GM21423 (cell line): ENCODE measurements at regions not wholly inside any gene's neighbourhood (a gene's known extent, or its start where the extent isn't known, plus 50 kb on each side); places are given as distances from the start of the nearest gene placed in this dataset.
"Not testable (repeated sequence)": the region's sequence is repeated elsewhere in the genome, so short reads cannot be mapped to it uniquely, and the experiment has no call there.

Experiments
- ATAC-seq: cut with Tn5 transposase; IDR thresholded peaks from one replicate; pipeline ENCODE4 v1.9.1; 2021; ENCODE audit warnings: mild to moderate bottlenecking, moderate library complexity; ENCODE audit not compliant: unreplicated experiment

DNA sequence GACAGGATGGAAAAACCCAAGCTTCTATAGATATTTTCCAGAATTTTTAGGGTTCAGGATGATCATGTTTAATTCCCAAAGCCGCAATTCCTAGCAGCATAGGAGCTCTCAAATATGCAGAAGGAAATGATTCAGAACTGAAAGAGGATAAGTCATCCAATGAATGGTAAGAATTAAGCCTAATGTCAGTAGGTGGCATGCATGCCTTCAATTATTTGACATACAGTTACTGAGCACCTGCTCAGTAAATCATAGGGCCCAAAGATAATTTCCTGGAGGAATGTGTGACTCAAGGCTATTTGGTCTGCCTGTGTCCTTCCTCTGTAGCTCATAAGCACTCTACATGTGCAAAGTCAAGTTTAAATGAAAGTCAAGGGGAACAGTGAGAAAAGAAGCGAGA is 116.8 kb upstream of the SLC38A4 start:
- no peak for ATAC-seq

DNA sequence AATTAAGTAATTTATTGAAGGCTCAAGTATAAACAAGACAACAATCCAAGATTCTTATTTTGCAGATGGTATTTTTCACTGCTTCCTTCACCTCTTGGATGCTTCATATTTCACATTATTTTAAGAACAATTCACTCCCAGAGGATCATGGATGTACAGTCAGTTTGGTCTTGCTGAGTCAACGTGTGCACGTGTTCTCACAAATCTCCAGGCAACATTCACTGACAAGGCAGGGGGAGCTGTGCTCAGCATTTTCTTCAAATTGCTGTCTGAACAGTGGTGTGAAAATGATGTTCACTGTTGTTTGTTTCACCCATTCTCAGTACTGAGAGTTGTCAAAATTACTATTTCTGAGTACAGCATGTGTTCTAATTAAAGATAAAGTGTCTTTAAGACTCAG is 118.3 kb upstream of the SLC38A4 start:
- ATAC-seq, result no peak

- no peak for ATAC-seq
Measured at GRCh38 chr12:46944771-46945170, 119.0 kb upstream of the SLC38A4 start.

DNA sequence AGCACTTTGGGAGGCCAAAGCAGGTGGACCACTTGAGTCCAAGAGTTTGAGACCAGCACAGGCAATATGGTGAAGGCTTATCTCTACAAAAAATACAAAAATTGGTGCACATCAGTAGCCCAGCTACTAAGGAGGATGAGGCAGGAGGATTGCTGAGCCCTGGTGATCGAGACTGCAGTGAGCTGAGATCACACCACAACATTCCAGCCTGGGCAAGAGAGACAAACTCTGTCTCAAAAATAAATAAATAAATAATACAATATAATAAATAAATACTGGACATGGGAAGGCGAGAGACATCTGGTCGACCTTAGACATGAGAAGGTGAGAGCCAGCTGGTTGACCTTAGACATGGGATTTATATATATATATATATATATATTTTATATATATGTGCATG is 119.8 kb upstream of the SLC38A4 start:
- ATAC-seq, result no peak

GRCh38 chr12:46946137-46946536 is 120.3 kb upstream of the SLC38A4 start:
- ATAC-seq, result no peak

DNA sequence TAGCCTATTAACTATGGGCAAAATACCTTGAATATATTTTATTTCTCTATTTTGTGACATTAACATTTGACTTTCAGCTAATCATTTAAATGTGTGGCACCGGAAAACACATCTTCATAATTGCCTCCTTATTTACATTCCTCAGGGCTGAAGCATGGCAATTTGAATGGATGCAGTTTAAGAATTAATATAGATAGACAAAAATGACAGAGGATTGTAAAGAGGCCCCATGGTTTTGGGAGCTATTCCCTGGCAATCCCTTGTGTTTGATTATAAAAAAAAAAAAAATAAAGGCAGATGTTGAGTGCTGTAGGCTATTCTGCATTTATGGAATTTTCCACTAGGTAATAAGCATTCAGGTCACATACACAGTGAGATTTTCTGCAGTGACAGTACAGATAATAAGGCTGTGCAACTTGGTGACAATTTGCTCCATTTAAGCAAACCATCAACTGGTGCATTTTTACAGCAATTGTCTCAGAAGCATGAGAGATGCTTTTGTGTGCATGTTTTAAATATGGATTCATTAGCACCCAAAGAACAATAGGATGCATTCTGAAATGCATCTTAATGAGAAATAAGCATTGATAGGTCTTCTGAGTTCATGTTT is 123.2 kb upstream of the SLC38A4 start:
- no peak for ATAC-seq

DNA sequence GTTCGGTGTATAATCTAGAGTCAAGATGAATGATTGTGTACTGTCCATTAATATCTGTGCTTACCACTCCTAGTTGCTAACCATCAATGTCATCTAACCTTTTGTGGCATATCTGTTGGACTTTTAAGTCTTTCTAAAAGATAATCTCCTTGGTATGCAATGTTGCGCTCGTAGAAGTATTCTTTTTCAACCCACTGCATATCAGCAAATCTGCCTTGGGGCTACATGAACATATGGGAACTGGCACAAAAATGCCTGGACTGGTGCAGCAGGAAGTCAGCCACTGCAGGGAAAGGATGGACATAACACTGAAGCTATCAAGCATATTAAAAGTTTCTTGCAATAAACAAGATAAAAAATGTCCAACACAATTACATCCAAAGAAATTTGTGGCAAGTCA is 124.3 kb upstream of the SLC38A4 start:
- no peak for ATAC-seq

- ATAC-seq, result no peak
Measured at GRCh38 chr12:46952880-46953483, 126.4 kb upstream of the PCED1B start.

GRCh38 chr12:46956451-46957035 is 122.9 kb upstream of the PCED1B start:
- ATAC-seq, result no peak

DNA sequence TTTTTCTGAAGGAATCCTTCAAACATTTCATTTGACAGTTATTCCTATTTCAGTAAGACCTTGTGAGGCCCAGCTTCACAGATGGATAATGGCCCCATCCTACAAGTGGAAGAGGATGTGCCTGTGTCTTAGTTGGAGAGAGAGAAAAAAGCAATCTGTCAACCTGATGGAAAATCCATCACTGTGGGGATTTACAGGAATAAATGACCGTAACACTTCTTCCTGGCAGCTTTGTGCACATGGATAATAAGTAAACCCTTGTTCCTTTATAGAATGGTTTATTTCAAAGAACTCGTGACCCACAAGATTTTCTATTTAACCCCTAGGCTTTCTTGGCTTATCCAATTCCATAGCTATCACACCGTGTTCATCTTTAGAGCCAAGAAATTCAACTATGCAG is 121.4 kb upstream of the PCED1B start:
- no peak for ATAC-seq

- ATAC-seq, result no peak
Measured at GRCh38 chr12:46958599-46959290, 120.7 kb upstream of the PCED1B start.

GRCh38 chr12:46959502-46959901 is 119.9 kb upstream of the PCED1B start:
- no peak for ATAC-seq

DNA sequence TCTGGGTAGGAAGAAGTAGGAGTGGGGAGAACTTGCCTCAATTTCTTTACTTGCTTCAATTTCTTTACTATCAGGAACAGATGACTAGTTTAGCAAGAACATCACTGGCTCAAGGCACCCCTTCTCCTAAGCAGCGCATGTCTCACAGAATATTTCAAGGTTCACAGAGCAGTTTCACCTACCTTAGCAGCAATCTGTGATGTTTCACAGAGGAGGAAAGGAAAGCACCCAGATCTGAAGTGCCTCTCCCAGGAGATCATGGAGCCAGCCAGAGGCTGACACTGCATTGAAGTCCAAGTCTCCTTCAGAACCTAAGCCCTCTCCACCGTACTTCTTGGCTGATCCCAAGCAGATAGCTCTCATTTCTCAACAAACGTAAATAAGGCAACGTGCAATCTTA is 118.7 kb upstream of the PCED1B start:
- no peak for ATAC-seq

- no peak for ATAC-seq
Measured at GRCh38 chr12:46963191-46963590, 116.2 kb upstream of the PCED1B start.

GRCh38 chr12:46963977-46964971 is 115.1 kb upstream of the PCED1B start:
- ATAC-seq, result no peak

DNA sequence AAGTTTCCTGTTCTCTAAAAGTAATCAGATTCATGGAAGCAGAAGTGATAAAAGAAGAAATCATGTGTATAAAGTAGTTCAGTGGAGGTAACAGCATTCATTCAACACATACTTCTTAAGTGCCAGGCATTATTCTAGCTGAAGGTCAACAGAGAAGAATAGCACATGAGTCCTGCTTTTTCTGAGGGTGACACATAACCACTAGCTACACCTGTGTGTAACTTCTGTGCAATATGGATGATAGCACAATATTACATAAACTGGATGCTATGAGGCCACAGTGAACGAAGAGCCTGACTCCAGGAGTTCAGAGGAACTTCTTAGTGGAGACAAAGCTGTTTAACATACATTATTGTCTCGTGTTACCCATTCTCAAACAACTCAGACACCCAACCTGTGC is 114.3 kb upstream of the PCED1B start:
- ATAC-seq, result no peak

- ATAC-seq, result no peak
Measured at GRCh38 chr12:46965880-46966279, 113.5 kb upstream of the PCED1B start.

DNA sequence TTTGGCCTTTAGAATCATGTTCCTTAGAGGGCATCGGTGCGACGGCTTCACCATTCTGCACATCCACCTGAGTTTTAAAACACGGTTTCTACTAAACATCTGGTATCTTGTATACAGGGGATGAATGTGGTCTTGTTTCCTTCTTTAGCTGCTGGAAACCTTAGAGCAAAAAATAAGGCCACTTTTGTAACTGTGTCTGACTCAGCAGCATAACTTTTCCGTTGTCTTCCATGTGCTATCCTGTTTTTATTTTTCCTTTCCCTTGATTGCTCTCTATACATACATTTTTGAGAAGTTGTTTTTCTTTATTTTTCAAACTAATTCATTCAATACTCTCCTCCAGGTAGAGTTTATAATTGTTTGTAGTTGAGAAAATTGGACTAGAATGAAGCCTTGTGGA is 108.8 kb upstream of the PCED1B start:
- no peak for ATAC-seq

DNA sequence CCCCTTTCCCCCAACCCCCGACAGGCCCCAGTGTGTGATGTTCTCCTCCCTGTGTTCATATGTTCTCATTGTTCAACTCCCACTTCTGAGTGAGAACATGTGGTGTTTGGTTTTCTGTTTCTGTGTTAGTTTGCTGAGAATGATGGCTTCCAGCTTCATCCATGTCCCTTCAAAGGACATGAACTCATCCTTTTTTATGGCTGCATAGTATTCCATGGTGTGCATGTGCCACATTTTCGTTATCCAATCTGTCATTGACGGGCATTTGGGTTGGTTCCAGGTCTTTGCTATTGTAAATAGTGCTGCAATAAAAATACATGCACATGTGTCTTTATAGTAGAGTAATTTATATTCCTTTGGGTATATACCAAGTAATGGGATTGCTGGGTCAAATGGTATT is 105.5 kb upstream of the PCED1B start:
- not testable (repeated sequence) for ATAC-seq

DNA sequence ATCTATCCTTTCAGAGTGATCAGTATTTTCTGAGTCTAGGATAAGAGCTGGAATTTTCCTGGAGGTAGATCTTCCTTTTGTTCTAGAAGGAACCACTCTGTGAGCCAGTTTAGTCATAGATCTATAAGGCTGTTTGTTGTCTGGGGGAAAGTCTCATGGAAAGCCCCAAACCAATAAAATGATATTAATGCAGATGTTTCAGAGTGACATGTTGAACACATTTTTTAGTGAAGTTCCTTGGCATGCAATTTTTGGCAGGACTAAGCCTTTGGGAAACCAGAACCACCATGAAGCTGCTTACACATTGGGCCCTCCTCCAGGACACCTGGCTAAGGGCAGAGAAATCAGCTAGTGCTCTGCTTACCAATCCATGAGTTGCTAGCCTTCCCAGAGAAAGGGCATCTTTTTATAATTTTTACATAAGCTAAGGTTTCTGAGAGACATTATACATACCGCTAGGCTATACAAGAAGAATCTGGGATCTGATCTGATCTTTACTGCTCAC is 101.5 kb upstream of the PCED1B start:
- ATAC-seq, result no peak

DNA sequence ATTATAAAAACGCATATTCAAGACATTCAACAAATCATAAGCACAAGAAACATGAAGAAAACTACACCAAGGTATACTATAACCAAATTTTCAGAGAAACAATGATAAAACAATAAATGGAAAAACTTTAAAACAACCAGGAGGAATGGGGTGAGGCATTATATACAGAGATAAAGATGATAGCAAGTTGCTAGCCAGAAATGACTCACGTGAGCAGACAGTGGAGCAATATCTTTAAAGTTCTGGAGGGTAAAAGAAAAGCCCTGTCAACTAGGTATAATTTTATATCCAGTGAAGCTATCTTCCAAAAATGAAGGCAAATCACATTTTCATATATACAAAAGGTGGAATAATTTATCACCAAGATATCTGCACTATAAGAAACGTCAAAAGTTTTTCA is 97.8 kb upstream of the PCED1B start:
- ATAC-seq, result no peak
